Tibial nerve (tissue), 4 donors: ENCODE measurements at regions not wholly inside any gene's neighbourhood (a gene's known extent, or its start where the extent isn't known, plus 50 kb on each side); places are given as distances from the start of the nearest gene placed in this dataset.

Experiments
- CTCF ChIP-seq, 5 experiments: fragments of 200-600 bp in 3 of 5; fragments of 450-650 bp in 2 of 5; sonication (generic) in 3 of 5; IDR thresholded peaks; one replicate each; pipeline ENCODE4 v1.5.1; 2016 to 2019; ENCODE audit warnings: antibody characterized with exemption in 5 of 5, mild to moderate bottlenecking in 3 of 5, moderate library complexity in 2 of 5
- EP300 ChIP-seq, 2 donors: sonication (generic); formaldehyde crosslinking; IDR thresholded peaks; one replicate each; pipeline ENCODE4 v1.6.1; 2017; ENCODE audit warnings: antibody characterized with exemption in 2 of 2, mild to moderate bottlenecking in 1 of 2

GRCh38 chr1:213375002-213375401, 324.0 kb downstream of the RPS6KC1 start:
- no peak for TF ChIP-seq CTCF (IDR thresholded peaks at IDR 0.05)
- no peak for TF ChIP-seq EP300 (IDR thresholded peaks at IDR 0.05)
